Left renal pelvis (tissue), 4 donors: ENCODE measurements at regions not wholly inside any gene's neighbourhood (a gene's known extent, or its start where the extent isn't known, plus 50 kb on each side); places are given as distances from the start of the nearest gene placed in this dataset.
"Not testable (repeated sequence)": the region's sequence is repeated elsewhere in the genome, so short reads cannot be mapped to it uniquely, and the experiment has no call there.

Source experiments
- DNase-seq, 4 donors: peaks; one replicate each; pipeline ENCODE4 v3.0.0-alpha.2; 2013; ENCODE audit warnings: low read depth in 4 of 4, low spot score in 3 of 4

DNA sequence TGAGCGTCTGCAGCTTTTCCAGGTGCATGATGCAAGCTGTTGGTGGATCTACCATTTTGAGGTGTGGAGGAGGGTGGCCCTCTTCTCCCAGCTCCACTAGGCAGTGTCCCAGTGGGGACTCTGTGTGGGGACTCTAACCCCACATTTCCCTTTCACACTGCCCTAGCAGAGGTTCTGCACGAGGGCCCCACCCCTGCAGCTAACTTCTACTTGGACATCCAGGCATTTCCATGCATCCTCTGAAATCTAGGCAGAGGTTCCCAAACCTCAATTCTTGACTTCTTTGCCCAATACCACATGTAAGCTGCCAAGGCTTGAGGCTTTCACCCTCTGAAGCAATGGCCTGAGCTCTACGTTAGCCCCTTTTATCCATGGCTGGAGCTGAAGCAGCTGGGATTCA lies 61.4 kb upstream of the HGFAC start:
- DNase-seq: not testable (repeated sequence)

DNA sequence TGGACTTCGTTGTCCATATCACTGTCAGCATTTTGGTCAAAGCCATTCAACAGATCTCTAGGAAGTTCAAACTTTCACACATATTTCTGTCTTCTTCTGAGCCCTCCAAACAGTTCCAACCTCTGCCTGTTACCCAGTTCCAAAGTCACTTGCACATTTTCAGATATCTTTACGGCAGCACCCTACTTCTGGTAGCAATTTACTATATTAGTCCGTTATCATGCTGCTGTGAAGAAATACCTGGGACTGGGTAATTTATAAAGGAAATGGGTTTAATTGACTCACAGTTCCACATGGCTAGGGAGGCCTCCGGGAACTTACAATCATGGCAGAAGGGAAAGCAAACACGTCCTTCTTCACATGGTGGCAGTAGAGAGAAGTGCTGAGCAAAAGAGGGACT lies 60.6 kb upstream of the HGFAC start:
- not testable (repeated sequence) for DNase-seq

- DNase-seq: no peak
These were observed 59.5 kb upstream of the HGFAC start for GRCh38 chr4:3382251-3382650.

DNA sequence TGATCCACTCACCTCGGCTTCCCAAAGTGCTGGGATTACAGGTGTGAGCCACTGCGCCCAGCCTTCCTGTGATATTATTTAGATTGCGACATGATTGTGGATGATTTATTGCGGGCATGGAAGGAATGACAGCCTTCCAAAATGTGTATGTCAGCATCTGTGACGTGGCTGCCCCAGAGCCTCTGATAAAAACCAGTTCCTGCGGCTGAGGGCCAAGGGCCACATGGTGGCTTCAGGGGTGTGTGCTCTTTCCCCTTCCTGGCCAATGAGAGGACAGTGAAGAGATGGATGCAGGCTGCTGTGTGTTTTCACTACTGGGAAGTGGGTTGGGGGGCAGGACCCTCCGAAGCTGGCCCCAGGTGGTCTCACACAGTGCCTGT lies 57.4 kb upstream of the HGFAC start:
- DNase-seq: no peak

DNA sequence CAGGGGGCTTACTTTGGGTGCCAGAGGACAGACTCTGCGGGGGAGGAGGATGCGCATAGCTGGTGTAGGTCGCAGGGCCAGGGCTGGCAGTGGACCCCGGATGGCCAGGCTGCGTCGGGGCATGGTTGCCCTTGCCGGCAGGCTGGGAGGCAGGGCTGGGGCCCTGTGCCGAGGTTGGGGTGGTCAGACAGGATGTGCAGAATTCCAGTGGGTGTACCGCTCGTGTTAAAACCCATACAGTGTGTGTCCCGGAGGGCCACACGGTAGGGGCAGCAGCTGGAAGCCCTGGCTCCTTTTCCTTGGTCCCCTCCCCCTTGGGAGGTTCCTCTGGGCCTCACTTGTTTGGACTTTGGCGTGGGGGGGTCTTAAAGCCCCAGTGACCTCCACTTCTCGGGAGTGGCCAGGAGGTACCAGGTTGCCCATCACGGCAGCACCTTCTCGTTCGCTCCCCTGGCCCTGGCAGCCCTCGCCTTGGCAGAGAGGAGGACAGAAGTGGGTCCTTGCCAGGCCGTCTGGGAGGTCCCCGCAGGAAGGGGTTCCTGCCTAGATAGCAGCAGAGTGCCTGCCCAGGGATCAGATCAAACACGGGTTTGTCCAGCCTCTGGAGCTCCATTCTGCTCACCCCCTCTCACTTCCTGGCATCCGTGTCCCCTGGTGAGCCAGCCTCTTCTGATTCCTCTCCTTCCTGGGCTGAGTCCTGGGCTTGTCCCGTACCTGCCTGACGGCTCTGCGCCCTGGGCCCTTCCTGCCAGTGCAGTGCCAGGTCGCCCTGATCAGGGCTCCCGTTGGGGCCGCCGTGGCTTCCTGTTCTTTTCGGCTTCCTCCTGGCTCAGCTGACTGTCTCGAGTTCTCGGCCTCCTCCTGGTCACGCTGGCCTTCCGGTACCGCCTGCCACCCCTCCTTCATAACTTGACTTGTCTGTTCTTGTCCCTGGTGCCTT lies 56.7 kb upstream of the HGFAC start:
- DNase-seq: no peak

- DNase-seq: no peak
These were observed 55.9 kb upstream of the HGFAC start for GRCh38 chr4:3385711-3386420.

GRCh38 chr4:3386526-3386925 lies 55.2 kb upstream of the HGFAC start:
- DNase-seq: no peak

DNA sequence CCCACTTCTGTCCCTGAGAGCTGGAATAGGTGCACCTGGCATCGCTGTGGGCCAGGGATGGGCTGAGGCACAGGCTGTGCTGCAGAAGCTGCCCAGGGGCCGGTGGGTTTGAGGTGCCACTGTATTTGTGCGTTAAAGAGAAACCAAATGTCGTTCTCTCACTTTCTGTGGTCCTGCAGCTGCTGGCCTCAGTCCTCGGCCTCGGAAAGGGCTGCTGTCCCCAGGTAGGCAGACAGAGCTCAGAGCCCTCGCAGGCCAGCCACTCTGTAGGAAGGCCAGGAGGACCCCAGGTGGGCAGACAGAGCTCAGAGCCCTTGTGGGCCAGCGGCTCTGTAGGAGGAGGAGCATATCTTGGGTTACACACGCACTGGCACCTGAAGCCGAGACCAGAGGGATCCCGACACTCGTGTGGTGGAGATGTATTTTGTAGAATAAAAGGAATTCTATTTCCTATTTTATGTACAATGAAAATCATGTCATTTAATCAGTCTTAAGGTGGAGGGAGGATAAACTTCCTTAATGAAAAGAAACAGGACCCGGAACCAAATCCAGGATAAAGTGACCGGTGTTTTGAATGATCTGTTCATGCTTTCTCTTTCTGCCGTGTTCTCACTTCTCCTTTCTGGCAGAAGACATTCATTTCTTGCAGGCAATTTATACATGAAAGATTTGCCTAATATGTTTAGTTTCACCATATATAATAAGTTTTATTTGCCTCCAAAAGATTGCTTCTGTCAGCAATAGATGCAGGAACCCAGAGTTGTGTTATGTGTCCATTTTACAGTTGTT lies 54.4 kb upstream of the HGFAC start:
- no peak for DNase-seq

- DNase-seq: no peak
These were observed 53.8 kb upstream of the HGFAC start for GRCh38 chr4:3387943-3388361.

GRCh38 chr4:3388471-3389232 lies 53.1 kb upstream of the HGFAC start:
- DNase-seq: peak in 3 of 4 donors; percentile 52 to 79 (median 65)

- DNase-seq: no peak
These were observed 52.2 kb upstream of the HGFAC start for GRCh38 chr4:3389233-3390215.

GRCh38 chr4:3390288-3390811 lies 51.4 kb upstream of the HGFAC start:
- no peak for DNase-seq

DNA sequence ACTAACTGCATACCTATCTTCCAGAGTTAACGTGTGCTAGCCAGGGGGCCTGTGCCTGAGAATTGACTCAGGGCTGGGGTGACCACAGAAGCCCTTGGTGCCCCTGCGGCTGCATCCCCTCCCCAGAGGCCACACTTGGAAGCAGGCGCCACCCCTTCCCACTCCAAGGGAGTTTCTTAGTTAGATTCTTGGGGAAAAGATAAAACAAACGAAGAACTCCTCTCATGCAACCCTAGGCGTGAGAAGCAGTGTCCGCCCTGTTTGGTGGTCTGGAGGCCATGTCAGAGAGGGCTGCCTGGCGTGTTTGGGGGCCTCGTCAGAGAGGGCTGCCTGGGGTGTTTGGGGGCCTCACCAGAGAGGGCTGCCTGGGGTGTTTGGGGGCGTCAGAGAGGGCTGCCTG lies 50.3 kb upstream of the HGFAC start:
- no peak for DNase-seq
